ENCODE measurements at regions not wholly inside any gene's neighbourhood (a gene's known extent, or its start where the extent isn't known, plus 50 kb on each side); places are given as distances from the start of the nearest gene placed in this dataset.

DNA sequence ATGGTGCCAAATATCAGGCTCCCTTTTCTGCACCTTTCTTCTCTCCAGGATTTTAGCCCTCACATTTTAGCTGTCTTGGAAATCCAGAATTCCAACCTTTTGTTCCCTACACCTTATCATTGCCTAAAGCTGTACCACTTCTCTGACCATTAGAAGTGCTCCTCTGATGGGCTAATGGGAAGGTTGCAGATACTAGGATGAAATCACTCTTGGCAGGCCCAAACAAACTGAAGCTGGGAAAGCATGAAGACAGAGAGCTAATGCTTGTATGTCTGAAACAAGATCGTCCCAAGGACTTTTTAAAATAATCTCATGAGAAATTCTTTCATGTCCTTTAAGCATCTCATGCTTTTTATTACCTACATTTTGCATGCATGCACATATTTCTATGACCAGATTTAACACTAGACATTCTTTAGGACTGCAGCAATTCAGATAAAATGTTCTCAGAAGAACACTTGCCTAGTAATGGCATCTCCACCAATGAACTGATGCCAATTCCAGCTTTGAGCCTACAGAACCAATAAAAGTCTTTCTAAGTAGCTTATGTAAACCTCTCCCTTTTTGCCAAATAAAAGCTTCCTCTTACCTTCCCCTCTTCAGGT, 98.4 kb upstream of the OSR1 start:
- in situ Hi-C loops (cut with MboI), result no loop called here
- Histone ChIP-seq H3K36me3 (ENCODE audit: control insufficient read depth in 2 of 2, insufficient read depth in 2 of 2, low read length in 1 of 2) (no peaks in the 10 kb centered on the region), H4K20me1 (ENCODE audit: control insufficient read depth, insufficient read depth) (no peaks in the 10 kb centered on the region), H3K9me3 (replicated peaks; ENCODE audit: control insufficient read depth, insufficient read depth, low read length) (no peaks in the 10 kb centered on the region; the same call in 2 of the 3 replicates), H3K4me1 (ENCODE audit: control insufficient read depth, insufficient read depth, low read length) (no peaks in the 10 kb centered on the region), H2AFZ (ENCODE audit: control insufficient read depth, low read depth, low read length) (no peak overlapping the region), H3K79me2 (ENCODE audit: control insufficient read depth, insufficient read depth, low read length) (no peaks in the 10 kb centered on the region), H3K4me2 (ENCODE audit: control insufficient read depth, insufficient read depth) (no peak overlapping the region), H3K4me3 (no peak overlapping the region), H3K27me3 (replicated peaks in 1 of 2; ENCODE audit: control insufficient read depth in 2 of 2, insufficient read depth in 2 of 2, low read length in 1 of 2) (no peaks in the 10 kb centered on the region; a peak in 1 of 4 replicates), H3K27ac (ENCODE audit: control insufficient read depth, insufficient read depth) (no peak overlapping the region), H3K9ac (ENCODE audit: control insufficient read depth, insufficient read depth, low read length) (no peak overlapping the region)
- WGBS (ENCODE audit: insufficient coverage, insufficient replicate concordance, low lambda C conversion rate, missing lambda C conversion rate), result 0% methylated on average over 1 of the region's 1 CpG
- SMC1A ChIA-PET (ENCODE audit: uncharacterized antibody, unreplicated experiment), result interaction anchor here (1.0 kb wide), 1 partner anchor 47 kb away, joined by 4 read pairs; no protein-coding TSS in a partner anchor
- ATAC-seq, result no peak
- FAIRE-seq, result no peak
- intact Hi-C loops (cut with micrococcal nuclease; ENCODE audit: unreplicated experiment), result no loop called here
- RAD21 ChIA-PET (ENCODE audit: unreplicated experiment), result no interaction called here
- no TSS peak for BruUV-seq (replicated peaks)
- DNase-seq (ENCODE audit: low read depth, low spot score), result no peak
- CTCF ChIA-PET, result no interaction called here
- POLR2A ChIA-PET, result no interaction called here
- TF ChIP-seq NFYB (IDR thresholded peaks at IDR 0.05; ENCODE audit: insufficient read depth, low read depth, low read length) (no peak), CEBPB (IDR thresholded peaks at IDR 0.05; ENCODE audit: borderline replicate concordance in 1 of 2, low read depth in 2 of 2, low read length in 2 of 2) (no peak), WRNIP1 (IDR thresholded peaks at IDR 0.05; ENCODE audit: borderline replicate concordance, low read depth, low read length) (no peak), GABPA (IDR thresholded peaks at IDR 0.05; ENCODE audit: low read depth) (no peak), SIN3A (IDR thresholded peaks at IDR 0.05; ENCODE audit: low read depth, low read length) (no peak), JUNB (IDR thresholded peaks at IDR 0.05) (no peak), SPI1 (IDR thresholded peaks at IDR 0.05; ENCODE audit: borderline replicate concordance, insufficient read depth, low read depth, low read length) (no peak)
- TF ChIP-seq, protein P1, sequence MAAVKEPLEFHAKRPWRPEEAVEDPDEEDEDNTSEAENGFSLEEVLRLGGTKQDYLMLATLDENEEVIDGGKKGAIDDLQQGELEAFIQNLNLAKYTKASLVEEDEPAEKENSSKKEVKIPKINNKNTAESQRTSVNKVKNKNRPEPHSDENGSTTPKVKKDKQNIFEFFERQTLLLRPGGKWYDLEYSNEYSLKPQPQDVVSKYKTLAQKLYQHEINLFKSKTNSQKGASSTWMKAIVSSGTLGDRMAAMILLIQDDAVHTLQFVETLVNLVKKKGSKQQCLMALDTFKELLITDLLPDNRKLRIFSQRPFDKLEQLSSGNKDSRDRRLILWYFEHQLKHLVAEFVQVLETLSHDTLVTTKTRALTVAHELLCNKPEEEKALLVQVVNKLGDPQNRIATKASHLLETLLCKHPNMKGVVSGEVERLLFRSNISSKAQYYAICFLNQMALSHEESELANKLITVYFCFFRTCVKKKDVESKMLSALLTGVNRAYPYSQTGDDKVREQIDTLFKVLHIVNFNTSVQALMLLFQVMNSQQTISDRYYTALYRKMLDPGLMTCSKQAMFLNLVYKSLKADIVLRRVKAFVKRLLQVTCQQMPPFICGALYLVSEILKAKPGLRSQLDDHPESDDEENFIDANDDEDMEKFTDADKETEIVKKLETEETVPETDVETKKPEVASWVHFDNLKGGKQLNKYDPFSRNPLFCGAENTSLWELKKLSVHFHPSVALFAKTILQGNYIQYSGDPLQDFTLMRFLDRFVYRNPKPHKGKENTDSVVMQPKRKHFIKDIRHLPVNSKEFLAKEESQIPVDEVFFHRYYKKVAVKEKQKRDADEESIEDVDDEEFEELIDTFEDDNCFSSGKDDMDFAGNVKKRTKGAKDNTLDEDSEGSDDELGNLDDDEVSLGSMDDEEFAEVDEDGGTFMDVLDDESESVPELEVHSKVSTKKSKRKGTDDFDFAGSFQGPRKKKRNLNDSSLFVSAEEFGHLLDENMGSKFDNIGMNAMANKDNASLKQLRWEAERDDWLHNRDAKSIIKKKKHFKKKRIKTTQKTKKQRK (IDR thresholded peaks at IDR 0.05; ENCODE audit: low read depth, low read length), result no peak
- TF ChIP-seq, protein P2, sequence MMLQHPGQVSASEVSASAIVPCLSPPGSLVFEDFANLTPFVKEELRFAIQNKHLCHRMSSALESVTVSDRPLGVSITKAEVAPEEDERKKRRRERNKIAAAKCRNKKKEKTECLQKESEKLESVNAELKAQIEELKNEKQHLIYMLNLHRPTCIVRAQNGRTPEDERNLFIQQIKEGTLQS (IDR thresholded peaks at IDR 0.05; ENCODE audit: borderline replicate concordance, extremely low read depth, low read depth, low read length), result no peak
- TF ChIP-seq, protein P3, sequence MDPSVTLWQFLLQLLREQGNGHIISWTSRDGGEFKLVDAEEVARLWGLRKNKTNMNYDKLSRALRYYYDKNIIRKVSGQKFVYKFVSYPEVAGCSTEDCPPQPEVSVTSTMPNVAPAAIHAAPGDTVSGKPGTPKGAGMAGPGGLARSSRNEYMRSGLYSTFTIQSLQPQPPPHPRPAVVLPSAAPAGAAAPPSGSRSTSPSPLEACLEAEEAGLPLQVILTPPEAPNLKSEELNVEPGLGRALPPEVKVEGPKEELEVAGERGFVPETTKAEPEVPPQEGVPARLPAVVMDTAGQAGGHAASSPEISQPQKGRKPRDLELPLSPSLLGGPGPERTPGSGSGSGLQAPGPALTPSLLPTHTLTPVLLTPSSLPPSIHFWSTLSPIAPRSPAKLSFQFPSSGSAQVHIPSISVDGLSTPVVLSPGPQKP (IDR thresholded peaks at IDR 0.05; ENCODE audit: low read depth, low read length), result no peak
- TF ChIP-seq, protein P4, sequence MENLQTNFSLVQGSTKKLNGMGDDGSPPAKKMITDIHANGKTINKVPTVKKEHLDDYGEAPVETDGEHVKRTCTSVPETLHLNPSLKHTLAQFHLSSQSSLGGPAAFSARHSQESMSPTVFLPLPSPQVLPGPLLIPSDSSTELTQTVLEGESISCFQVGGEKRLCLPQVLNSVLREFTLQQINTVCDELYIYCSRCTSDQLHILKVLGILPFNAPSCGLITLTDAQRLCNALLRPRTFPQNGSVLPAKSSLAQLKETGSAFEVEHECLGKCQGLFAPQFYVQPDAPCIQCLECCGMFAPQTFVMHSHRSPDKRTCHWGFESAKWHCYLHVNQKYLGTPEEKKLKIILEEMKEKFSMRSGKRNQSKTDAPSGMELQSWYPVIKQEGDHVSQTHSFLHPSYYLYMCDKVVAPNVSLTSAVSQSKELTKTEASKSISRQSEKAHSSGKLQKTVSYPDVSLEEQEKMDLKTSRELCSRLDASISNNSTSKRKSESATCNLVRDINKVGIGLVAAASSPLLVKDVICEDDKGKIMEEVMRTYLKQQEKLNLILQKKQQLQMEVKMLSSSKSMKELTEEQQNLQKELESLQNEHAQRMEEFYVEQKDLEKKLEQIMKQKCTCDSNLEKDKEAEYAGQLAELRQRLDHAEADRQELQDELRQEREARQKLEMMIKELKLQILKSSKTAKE (IDR thresholded peaks at IDR 0.05; ENCODE audit: low read depth, poor library complexity, severe bottlenecking), result no peak
- TF ChIP-seq, protein P5, sequence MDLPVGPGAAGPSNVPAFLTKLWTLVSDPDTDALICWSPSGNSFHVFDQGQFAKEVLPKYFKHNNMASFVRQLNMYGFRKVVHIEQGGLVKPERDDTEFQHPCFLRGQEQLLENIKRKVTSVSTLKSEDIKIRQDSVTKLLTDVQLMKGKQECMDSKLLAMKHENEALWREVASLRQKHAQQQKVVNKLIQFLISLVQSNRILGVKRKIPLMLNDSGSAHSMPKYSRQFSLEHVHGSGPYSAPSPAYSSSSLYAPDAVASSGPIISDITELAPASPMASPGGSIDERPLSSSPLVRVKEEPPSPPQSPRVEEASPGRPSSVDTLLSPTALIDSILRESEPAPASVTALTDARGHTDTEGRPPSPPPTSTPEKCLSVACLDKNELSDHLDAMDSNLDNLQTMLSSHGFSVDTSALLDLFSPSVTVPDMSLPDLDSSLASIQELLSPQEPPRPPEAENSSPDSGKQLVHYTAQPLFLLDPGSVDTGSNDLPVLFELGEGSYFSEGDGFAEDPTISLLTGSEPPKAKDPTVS (IDR thresholded peaks at IDR 0.05; ENCODE audit: low read depth, low read length), result no peak
- TF ChIP-seq, protein P6, sequence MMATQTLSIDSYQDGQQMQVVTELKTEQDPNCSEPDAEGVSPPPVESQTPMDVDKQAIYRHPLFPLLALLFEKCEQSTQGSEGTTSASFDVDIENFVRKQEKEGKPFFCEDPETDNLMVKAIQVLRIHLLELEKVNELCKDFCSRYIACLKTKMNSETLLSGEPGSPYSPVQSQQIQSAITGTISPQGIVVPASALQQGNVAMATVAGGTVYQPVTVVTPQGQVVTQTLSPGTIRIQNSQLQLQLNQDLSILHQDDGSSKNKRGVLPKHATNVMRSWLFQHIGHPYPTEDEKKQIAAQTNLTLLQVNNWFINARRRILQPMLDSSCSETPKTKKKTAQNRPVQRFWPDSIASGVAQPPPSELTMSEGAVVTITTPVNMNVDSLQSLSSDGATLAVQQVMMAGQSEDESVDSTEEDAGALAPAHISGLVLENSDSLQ (IDR thresholded peaks at IDR 0.05), result no peak

All from GM12878 (cell line).